ENCODE measurements at regions not wholly inside any gene's neighbourhood (a gene's known extent, or its start where the extent isn't known, plus 50 kb on each side); places are given as distances from the start of the nearest gene placed in this dataset.

DNA sequence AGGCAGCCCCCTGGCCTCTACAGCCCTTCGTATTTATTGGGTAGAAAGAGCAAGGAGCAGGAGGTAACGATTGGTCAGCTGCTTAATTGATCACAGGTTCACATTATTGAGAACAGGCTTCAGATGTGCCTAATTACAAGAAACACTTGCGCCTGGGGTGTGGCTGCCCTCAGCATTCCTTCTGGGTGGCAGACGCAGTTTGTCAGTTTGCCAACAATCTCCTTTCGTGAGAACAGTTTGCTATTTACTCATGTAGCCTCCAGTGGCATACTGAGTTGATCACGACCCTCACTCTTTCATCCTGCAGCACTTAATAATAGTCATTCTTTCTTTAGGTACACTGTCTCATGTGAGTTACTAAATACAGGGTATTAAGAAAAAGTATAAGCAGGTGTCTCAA lies 985.6 kb downstream of the SLITRK5 start:
- Histone ChIP-seq H3K27me3 (ENCODE audit: insufficient read depth) (no peaks in the 10 kb centered on the region), H3K36me3 (ENCODE audit: insufficient read depth) (no peaks in the 10 kb centered on the region; the same call in 1 of the 2 replicates), H3K4me1 (ENCODE audit: insufficient read depth) (no peaks in the 10 kb centered on the region), H3K27ac (ENCODE audit: low read depth) (no peak overlapping the region), H3K9me2 (ENCODE audit: insufficient read depth) (peaks cover 3% of the 10 kb centered on the region; the same call in 1 of the 2 replicates), H3K4me3 (no peak overlapping the region), H3K4me2 (no peak overlapping the region), H2AFZ (no peak overlapping the region), H3K79me2 (replicated peaks; ENCODE audit: insufficient read depth) (no peaks in the 10 kb centered on the region), H3F3A (replicated peaks; ENCODE audit: low read depth) (no peaks in the 10 kb centered on the region), H4K20me1 (replicated peaks; ENCODE audit: insufficient read depth) (no peaks in the 10 kb centered on the region)
- ATAC-seq = no peak
- Mint-ChIP-seq H3K27me3 (ENCODE audit: insufficient read depth, low read depth, poor library complexity) (no peaks in the 10 kb centered on the region), H3K36me3 (ENCODE audit: low read depth) (peaks cover 5% of the 10 kb centered on the region; the same call in 2 of the 3 replicates), H3K4me3 (no peak overlapping the region), H3K4me1 (no peaks in the 10 kb centered on the region), H3K9me3 (no peaks in the 10 kb centered on the region), H3K27ac (no peak overlapping the region)
- no peak for TF ChIP-seq JUNB (IDR thresholded peaks at IDR 0.05; ENCODE audit: unreplicated experiment)
- no peak for TF ChIP-seq EZH2phosphoT487 (IDR thresholded peaks at IDR 0.05; ENCODE audit: unreplicated experiment)
- TF ChIP-seq, protein P1, sequence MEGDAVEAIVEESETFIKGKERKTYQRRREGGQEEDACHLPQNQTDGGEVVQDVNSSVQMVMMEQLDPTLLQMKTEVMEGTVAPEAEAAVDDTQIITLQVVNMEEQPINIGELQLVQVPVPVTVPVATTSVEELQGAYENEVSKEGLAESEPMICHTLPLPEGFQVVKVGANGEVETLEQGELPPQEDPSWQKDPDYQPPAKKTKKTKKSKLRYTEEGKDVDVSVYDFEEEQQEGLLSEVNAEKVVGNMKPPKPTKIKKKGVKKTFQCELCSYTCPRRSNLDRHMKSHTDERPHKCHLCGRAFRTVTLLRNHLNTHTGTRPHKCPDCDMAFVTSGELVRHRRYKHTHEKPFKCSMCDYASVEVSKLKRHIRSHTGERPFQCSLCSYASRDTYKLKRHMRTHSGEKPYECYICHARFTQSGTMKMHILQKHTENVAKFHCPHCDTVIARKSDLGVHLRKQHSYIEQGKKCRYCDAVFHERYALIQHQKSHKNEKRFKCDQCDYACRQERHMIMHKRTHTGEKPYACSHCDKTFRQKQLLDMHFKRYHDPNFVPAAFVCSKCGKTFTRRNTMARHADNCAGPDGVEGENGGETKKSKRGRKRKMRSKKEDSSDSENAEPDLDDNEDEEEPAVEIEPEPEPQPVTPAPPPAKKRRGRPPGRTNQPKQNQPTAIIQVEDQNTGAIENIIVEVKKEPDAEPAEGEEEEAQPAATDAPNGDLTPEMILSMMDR (conservative IDR thresholded peaks at IDR 0.05; ENCODE audit: low read depth in 2 of 2) = no peak
- TF ChIP-seq ZNF114 (CRISPR knock-in tag; IDR thresholded peaks at IDR 0.05) = no peak
- TF ChIP-seq, protein P2, sequence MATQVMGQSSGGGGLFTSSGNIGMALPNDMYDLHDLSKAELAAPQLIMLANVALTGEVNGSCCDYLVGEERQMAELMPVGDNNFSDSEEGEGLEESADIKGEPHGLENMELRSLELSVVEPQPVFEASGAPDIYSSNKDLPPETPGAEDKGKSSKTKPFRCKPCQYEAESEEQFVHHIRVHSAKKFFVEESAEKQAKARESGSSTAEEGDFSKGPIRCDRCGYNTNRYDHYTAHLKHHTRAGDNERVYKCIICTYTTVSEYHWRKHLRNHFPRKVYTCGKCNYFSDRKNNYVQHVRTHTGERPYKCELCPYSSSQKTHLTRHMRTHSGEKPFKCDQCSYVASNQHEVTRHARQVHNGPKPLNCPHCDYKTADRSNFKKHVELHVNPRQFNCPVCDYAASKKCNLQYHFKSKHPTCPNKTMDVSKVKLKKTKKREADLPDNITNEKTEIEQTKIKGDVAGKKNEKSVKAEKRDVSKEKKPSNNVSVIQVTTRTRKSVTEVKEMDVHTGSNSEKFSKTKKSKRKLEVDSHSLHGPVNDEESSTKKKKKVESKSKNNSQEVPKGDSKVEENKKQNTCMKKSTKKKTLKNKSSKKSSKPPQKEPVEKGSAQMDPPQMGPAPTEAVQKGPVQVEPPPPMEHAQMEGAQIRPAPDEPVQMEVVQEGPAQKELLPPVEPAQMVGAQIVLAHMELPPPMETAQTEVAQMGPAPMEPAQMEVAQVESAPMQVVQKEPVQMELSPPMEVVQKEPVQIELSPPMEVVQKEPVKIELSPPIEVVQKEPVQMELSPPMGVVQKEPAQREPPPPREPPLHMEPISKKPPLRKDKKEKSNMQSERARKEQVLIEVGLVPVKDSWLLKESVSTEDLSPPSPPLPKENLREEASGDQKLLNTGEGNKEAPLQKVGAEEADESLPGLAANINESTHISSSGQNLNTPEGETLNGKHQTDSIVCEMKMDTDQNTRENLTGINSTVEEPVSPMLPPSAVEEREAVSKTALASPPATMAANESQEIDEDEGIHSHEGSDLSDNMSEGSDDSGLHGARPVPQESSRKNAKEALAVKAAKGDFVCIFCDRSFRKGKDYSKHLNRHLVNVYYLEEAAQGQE (IDR thresholded peaks at IDR 0.05; ENCODE audit: unreplicated experiment) = no peak
- TF ChIP-seq, protein P3, sequence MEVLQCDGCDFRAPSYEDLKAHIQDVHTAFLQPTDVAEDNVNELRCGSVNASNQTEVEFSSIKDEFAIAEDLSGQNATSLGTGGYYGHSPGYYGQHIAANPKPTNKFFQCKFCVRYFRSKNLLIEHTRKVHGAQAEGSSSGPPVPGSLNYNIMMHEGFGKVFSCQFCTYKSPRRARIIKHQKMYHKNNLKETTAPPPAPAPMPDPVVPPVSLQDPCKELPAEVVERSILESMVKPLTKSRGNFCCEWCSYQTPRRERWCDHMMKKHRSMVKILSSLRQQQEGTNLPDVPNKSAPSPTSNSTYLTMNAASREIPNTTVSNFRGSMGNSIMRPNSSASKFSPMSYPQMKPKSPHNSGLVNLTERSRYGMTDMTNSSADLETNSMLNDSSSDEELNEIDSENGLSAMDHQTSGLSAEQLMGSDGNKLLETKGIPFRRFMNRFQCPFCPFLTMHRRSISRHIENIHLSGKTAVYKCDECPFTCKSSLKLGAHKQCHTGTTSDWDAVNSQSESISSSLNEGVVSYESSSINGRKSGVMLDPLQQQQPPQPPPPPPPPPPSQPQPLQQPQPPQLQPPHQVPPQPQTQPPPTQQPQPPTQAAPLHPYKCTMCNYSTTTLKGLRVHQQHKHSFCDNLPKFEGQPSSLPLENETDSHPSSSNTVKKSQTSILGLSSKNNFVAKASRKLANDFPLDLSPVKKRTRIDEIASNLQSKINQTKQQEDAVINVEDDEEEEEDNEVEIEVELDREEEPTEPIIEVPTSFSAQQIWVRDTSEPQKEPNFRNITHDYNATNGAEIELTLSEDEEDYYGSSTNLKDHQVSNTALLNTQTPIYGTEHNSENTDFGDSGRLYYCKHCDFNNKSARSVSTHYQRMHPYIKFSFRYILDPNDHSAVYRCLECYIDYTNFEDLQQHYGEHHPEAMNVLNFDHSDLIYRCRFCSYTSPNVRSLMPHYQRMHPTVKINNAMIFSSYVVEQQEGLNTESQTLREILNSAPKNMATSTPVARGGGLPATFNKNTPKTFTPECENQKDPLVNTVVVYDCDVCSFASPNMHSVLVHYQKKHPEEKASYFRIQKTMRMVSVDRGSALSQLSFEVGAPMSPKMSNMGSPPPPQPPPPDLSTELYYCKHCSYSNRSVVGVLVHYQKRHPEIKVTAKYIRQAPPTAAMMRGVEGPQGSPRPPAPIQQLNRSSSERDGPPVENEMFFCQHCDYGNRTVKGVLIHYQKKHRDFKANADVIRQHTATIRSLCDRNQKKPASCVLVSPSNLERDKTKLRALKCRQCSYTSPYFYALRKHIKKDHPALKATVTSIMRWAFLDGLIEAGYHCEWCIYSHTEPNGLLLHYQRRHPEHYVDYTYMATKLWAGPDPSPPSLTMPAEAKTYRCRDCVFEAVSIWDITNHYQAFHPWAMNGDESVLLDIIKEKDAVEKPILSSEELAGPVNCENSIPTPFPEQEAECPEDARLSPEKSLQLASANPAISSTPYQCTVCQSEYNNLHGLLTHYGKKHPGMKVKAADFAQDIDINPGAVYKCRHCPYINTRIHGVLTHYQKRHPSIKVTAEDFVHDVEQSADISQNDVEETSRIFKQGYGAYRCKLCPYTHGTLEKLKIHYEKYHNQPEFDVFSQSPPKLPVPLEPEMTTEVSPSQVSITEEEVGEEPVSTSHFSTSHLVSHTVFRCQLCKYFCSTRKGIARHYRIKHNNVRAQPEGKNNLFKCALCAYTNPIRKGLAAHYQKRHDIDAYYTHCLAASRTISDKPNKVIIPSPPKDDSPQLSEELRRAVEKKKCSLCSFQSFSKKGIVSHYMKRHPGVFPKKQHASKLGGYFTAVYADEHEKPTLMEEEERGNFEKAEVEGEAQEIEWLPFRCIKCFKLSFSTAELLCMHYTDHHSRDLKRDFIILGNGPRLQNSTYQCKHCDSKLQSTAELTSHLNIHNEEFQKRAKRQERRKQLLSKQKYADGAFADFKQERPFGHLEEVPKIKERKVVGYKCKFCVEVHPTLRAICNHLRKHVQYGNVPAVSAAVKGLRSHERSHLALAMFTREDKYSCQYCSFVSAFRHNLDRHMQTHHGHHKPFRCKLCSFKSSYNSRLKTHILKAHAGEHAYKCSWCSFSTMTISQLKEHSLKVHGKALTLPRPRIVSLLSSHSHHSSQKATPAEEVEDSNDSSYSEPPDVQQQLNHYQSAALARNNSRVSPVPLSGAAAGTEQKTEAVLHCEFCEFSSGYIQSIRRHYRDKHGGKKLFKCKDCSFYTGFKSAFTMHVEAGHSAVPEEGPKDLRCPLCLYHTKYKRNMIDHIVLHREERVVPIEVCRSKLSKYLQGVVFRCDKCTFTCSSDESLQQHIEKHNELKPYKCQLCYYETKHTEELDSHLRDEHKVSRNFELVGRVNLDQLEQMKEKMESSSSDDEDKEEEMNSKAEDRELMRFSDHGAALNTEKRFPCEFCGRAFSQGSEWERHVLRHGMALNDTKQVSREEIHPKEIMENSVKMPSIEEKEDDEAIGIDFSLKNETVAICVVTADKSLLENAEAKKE (CRISPR knock-in tag; IDR thresholded peaks at IDR 0.05) = no peak
- no peak for TF ChIP-seq CREB1 (CRISPR knock-in tag; IDR thresholded peaks at IDR 0.05; ENCODE audit: low read depth)
- TF ChIP-seq ZNF331 (CRISPR knock-in tag; IDR thresholded peaks at IDR 0.05; ENCODE audit: low read depth) = no peak
- no peak for TF ChIP-seq EZH2 (IDR thresholded peaks at IDR 0.05; ENCODE audit: low read depth, unreplicated experiment)
- no peak for TF ChIP-seq POLR2AphosphoS5 (IDR thresholded peaks at IDR 0.05; ENCODE audit: low read depth)
- TF ChIP-seq, protein P4, sequence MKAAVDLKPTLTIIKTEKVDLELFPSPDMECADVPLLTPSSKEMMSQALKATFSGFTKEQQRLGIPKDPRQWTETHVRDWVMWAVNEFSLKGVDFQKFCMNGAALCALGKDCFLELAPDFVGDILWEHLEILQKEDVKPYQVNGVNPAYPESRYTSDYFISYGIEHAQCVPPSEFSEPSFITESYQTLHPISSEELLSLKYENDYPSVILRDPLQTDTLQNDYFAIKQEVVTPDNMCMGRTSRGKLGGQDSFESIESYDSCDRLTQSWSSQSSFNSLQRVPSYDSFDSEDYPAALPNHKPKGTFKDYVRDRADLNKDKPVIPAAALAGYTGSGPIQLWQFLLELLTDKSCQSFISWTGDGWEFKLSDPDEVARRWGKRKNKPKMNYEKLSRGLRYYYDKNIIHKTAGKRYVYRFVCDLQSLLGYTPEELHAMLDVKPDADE (IDR thresholded peaks at IDR 0.05) = no peak
- TF ChIP-seq NANOG (IDR thresholded peaks at IDR 0.05; ENCODE audit: borderline replicate concordance) = no peak
- DNase-seq (ENCODE audit: low spot score) = no peak

All from GM23338 (cell line).